GM12878 (cell line): ENCODE measurements at regions not wholly inside any gene's neighbourhood (a gene's known extent, or its start where the extent isn't known, plus 50 kb on each side); places are given as distances from the start of the nearest gene placed in this dataset.

Experiments used
- ATAC-seq: fragments of 200-7000 bp; cut with Tn5 transposase; 3 replicates; pipeline ENCODE4 v1.9.1; 2020; ENCODE audit warnings: mild to moderate bottlenecking, moderate library complexity
- BruUV-seq: library from RNA; stranded (reverse); fragments of 400-500 nt; replicated peaks from 2 replicates; lab custom pipeline; 2021; lab: Mats Ljungman, UMichigan
- CTCF ChIA-PET: fragments of 300-600 bp; sonication (Branson Sonifier 250); formaldehyde crosslinking; extraction: SDS; loops from one replicate; lab custom pipeline; 2021; ENCODE audit warnings: inconsistent platforms; lab: Yijun Ruan, JAX
- POLR2A ChIA-PET: fragments of 350-600 bp; formaldehyde crosslinking; extraction: SDS; loops from one replicate; lab custom pipeline; 2021; ENCODE audit warnings: inconsistent platforms; lab: Charles Lee
- RAD21 ChIA-PET: fragments of 300-600 bp; sonication (Branson Sonifier 250); formaldehyde crosslinking; loops from one replicate; lab custom pipeline; 2023; ENCODE audit warnings: antibody characterized with exemption; ENCODE audit not compliant: unreplicated experiment; lab: Charles Lee
- SMC1A ChIA-PET: fragments of 300-600 bp; sonication (Branson Sonifier 250); formaldehyde crosslinking; loops from one replicate; lab custom pipeline; 2023; ENCODE audit not compliant: unreplicated experiment, uncharacterized antibody; lab: Charles Lee
- DNase-seq: peaks from one replicate; pipeline ENCODE4 v3.0.0-alpha.2; 2011; ENCODE audit warnings: low read depth, low spot score
- FAIRE-seq: peaks from 3 replicates; lab custom pipeline; 2011; peaks lifted over from hg19 to GRCh38; lab: Jason Lieb, UNC
- H2AFZ ChIP-seq: 2 replicates; pipeline ENCODE4 v1.6.0; 2011; ENCODE audit warnings: low read depth, low read length, control low read depth; ENCODE audit not compliant: control insufficient read depth
- H3K27ac ChIP-seq: 2 replicates; pipeline ENCODE4 v1.5.1; 2011; ENCODE audit warnings: control low read depth; ENCODE audit not compliant: control insufficient read depth, insufficient read depth
- H3K27me3 ChIP-seq, 2 experiments: replicated peaks in 1 of 2; 2 replicates each; pipeline versions ENCODE4 v1.6.0 to v1.6.1; 2011; ENCODE audit warnings: low read length in 1 of 2; ENCODE audit not compliant: control insufficient read depth in 2 of 2, insufficient read depth in 2 of 2
- H3K36me3 ChIP-seq, 2 experiments: 2 replicates each; pipeline ENCODE4 v1.5.1; 2011; ENCODE audit warnings: low read length in 1 of 2; ENCODE audit not compliant: control insufficient read depth in 2 of 2, insufficient read depth in 2 of 2
- H3K4me1 ChIP-seq: 2 replicates; pipeline ENCODE4 v1.6.1; 2011; ENCODE audit warnings: mild to moderate bottlenecking, low read length, moderate library complexity, mixed read lengths; ENCODE audit not compliant: control insufficient read depth, insufficient read depth
- H3K4me2 ChIP-seq: 2 replicates; pipeline ENCODE4 v1.6.0; 2011; ENCODE audit warnings: control low read depth; ENCODE audit not compliant: control insufficient read depth, insufficient read depth
- H3K4me3 ChIP-seq: fragments of 200-600 bp; sonication (generic); 2 replicates; pipeline ENCODE4 v1.5.1; 2016
- H3K79me2 ChIP-seq: 2 replicates; pipeline ENCODE4 v1.6.0; 2011; ENCODE audit warnings: low read length; ENCODE audit not compliant: control insufficient read depth, insufficient read depth
- H3K9ac ChIP-seq: 2 replicates; pipeline ENCODE4 v1.8.0; 2011; ENCODE audit warnings: low read length, control low read depth, mixed read lengths; ENCODE audit not compliant: control insufficient read depth, insufficient read depth
- H3K9me3 ChIP-seq: replicated peaks from 3 replicates; pipeline ENCODE4 v1.5.1; 2011; ENCODE audit warnings: mild to moderate bottlenecking, low read length; ENCODE audit not compliant: control insufficient read depth, insufficient read depth
- H4K20me1 ChIP-seq: 2 replicates; pipeline ENCODE4 v1.6.0; 2011; ENCODE audit not compliant: control insufficient read depth, insufficient read depth
- CUX1 ChIP-seq: IDR thresholded peaks from 2 replicates; pipeline ENCODE4 v1.6.1; 2012; ENCODE audit warnings: improper control_type of control experiment, low read depth, low read length; ENCODE audit not compliant: insufficient replicate concordance
- E2F8 ChIP-seq: fragments of 450-650 bp; IDR thresholded peaks from 2 replicates; pipeline ENCODE4 v1.6.1; 2018; ENCODE audit warnings: mild to moderate bottlenecking, low read depth, moderate library complexity; ENCODE audit not compliant: partially characterized antibody
- EZH2 ChIP-seq: IDR thresholded peaks from 2 replicates; pipeline ENCODE4 v1.6.1; 2012; ENCODE audit warnings: low read depth, mild to moderate bottlenecking, control low read depth, inconsistent platforms, low read length, borderline replicate concordance; ENCODE audit not compliant: control insufficient read depth
- MAX ChIP-seq: IDR thresholded peaks from 2 replicates; pipeline ENCODE4 v1.6.1; 2012; ENCODE audit warnings: low read depth, low read length, improper control_type of control experiment
- ZNF24 ChIP-seq: fragments of 450-650 bp; IDR thresholded peaks from 2 replicates; pipeline ENCODE4 v1.6.1; 2017; ENCODE audit warnings: antibody characterized with exemption, mild to moderate bottlenecking
- WGBS: methylation state at CpG from one replicate; pipeline ENCODE4 v1.1.6; 2016; ENCODE audit warnings: low lambda C conversion rate; ENCODE audit not compliant: insufficient replicate concordance, insufficient coverage; ENCODE audit errors: missing lambda C conversion rate; 5-methylcytosine and 5-hydroxymethylcytosine counted together
- in situ Hi-C: fragments of 300-500 bp; cut with MboI; formaldehyde crosslinking; loops from 9 replicates; pipeline ENCODE4 v1.14.3; 2018; ENCODE audit warnings: mixed read lengths
- intact Hi-C: fragments of 100-400 bp; cut with micrococcal nuclease; formaldehyde crosslinking; loops from one replicate; pipeline ENCODE4 v1.14.2; 2022; ENCODE audit not compliant: unreplicated experiment

GRCh38 chr2:8484502-8485283, 197.2 kb upstream of the ID2 start (continued):
- no peak for TF ChIP-seq E2F8

- FAIRE-seq (no peak), DNase-seq (no peak)
- 54% methylated on average over 2 of the region's 2 CpGs for WGBS
- SMC1A ChIA-PET: interaction anchor here (0.6 to 5.8 kb wide), 18 partner anchors 11 to 1059 kb away, joined by 3 to 121 read pairs (median 7); partner anchors contain the start of gene ID2
- peaks cover 40% of the 10 kb centered on the region for H3K4me1 ChIP-seq
- in situ Hi-C loops: no loop called here
- POLR2A ChIA-PET: interaction anchor here (1.2 to 5.3 kb wide), 13 partner anchors 10 to 199 kb away, joined by 3 to 46 read pairs (median 10); partner anchors contain the start of gene ID2
- H3K36me3 ChIP-seq: no peaks in the 10 kb centered on the region; a peak in 1 of 4 replicates
- intact Hi-C loops: loop anchor here (2.0 to 10.0 kb wide), 6 partner anchors 15 to 968 kb away; no protein-coding TSS in a partner anchor
- no peaks in the 10 kb centered on the region for H3K27me3 ChIP-seq
- peak overlapping the region; percentile 54; the same call in 1 of the 2 replicates for H3K4me3 ChIP-seq
- TF ChIP-seq EZH2 (no peak), MAX (no peak), CUX1 (peak; percentile 47), ZNF24 (peak; percentile 5; the same call in 1 of the 2 replicates)
- TF ChIP-seq, all 136 proteins: peak for 2
- ATAC-seq: no peak
- Histone ChIP-seq H3K4me2 (peak overlapping the region; percentile 71), H3K9me3 (no peaks in the 10 kb centered on the region), H3K9ac (no peak overlapping the region), H4K20me1 (no peaks in the 10 kb centered on the region), H2AFZ (no peak overlapping the region), H3K79me2 (peaks cover 35% of the 10 kb centered on the region), H3K27ac (peak overlapping the region; percentile 55)
- ChIA-PET RAD21 (interaction anchor here (0.6 to 5.7 kb wide), 22 partner anchors 9 to 1058 kb away, joined by 3 to 155 read pairs (median 6); partner anchors contain the start of gene ID2), CTCF (interaction anchor here (0.7 to 1.8 kb wide), 7 partner anchors 29 to 195 kb away, joined by 3 to 15 read pairs (median 4); partner anchors contain the start of gene ID2)
- no TSS peak for BruUV-seq
Observed at GRCh38 chr2:8485736-8486135, 196.1 kb upstream of the ID2 start.
